GM19023 (cell line): ENCODE measurements at regions not wholly inside any gene's neighbourhood (a gene's known extent, or its start where the extent isn't known, plus 50 kb on each side); places are given as distances from the start of the nearest gene placed in this dataset.
A peak's percentile ranks its signal among the peaks of the same experiment; 100 is the strongest.
"Not testable (repeated sequence)": the region's sequence is repeated elsewhere in the genome, so short reads cannot be mapped to it uniquely, and the experiment has no call there.

Experiments
- ATAC-seq: cut with Tn5 transposase; IDR thresholded peaks from one replicate; pipeline ENCODE4 v1.9.1; 2021; ENCODE audit warnings: mild to moderate bottlenecking, moderate library complexity; ENCODE audit not compliant: unreplicated experiment

- ATAC-seq = no peak
These were observed 635.4 kb upstream of the ATXN7L3B start for GRCh38 chr12:73902260-73902659.

GRCh38 chr12:73906757-73907156, 630.9 kb upstream of the ATXN7L3B start:
- no peak for ATAC-seq

- ATAC-seq = no peak
These were observed 601.8 kb upstream of the ATXN7L3B start for GRCh38 chr12:73935817-73936216.

- no peak for ATAC-seq
These were observed 590.2 kb upstream of the ATXN7L3B start for GRCh38 chr12:73947326-73948026.

GRCh38 chr12:73950507-73950906, 587.1 kb upstream of the ATXN7L3B start:
- no peak for ATAC-seq

GRCh38 chr12:73951956-73952703, 585.5 kb upstream of the ATXN7L3B start:
- no peak for ATAC-seq

GRCh38 chr12:73964641-73965040, 573.0 kb upstream of the ATXN7L3B start:
- no peak for ATAC-seq

- ATAC-seq = no peak
These were observed 564.1 kb upstream of the ATXN7L3B start for GRCh38 chr12:73973486-73973885.

- ATAC-seq = no peak
These were observed 553.1 kb upstream of the ATXN7L3B start for GRCh38 chr12:73984552-73984951.

GRCh38 chr12:73991138-73991537, 546.5 kb upstream of the ATXN7L3B start:
- no peak for ATAC-seq

GRCh38 chr12:73998894-73999293, 538.7 kb upstream of the ATXN7L3B start:
- no peak for ATAC-seq

GRCh38 chr12:74015118-74015517, 522.5 kb upstream of the ATXN7L3B start:
- no peak for ATAC-seq

- not testable (repeated sequence) for ATAC-seq
These were observed 521.3 kb upstream of the ATXN7L3B start for GRCh38 chr12:74016324-74016723.

- no peak for ATAC-seq
These were observed 518.8 kb upstream of the ATXN7L3B start for GRCh38 chr12:74018849-74019248.

- peak; percentile 100 for ATAC-seq
These were observed 515.7 kb upstream of the ATXN7L3B start for GRCh38 chr12:74021937-74022336.

- ATAC-seq = no peak
These were observed 506.6 kb upstream of the ATXN7L3B start for GRCh38 chr12:74031045-74031444.

GRCh38 chr12:74033531-74033930, 504.1 kb upstream of the ATXN7L3B start:
- ATAC-seq = no peak

GRCh38 chr12:74039138-74039537, 498.5 kb upstream of the ATXN7L3B start:
- ATAC-seq = not testable (repeated sequence)

- no peak for ATAC-seq
These were observed 494.3 kb upstream of the ATXN7L3B start for GRCh38 chr12:74043343-74043742.

- no peak for ATAC-seq
These were observed 488.3 kb upstream of the ATXN7L3B start for GRCh38 chr12:74049348-74049747.

- no peak for ATAC-seq
These were observed 485.8 kb upstream of the ATXN7L3B start for GRCh38 chr12:74051848-74052247.

- no peak for ATAC-seq
These were observed 471.2 kb upstream of the ATXN7L3B start for GRCh38 chr12:74066476-74066875.
